ENCODE measurements at regions not wholly inside any gene's neighbourhood (a gene's known extent, or its start where the extent isn't known, plus 50 kb on each side); places are given as distances from the start of the nearest gene placed in this dataset.

DNA sequence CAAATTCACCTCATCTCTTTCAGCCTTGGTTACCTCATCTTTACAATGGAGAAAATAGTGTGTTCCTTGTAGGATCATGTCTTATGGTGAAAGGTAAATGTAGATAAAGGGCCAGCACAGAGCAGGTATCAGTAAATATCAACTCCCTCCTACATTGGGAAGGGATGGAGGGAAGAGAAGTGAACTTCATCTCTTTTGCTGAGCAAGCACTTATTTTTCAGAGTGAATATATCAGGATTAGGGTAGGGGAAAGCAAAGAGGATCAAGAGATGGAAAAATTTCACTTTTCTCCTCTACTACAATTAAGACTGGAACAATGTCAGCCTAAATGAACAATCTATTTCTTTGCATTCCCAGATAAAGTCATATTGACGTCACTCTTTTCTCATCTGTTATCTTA, 193.8 kb upstream of the JUN start:
- Mint-ChIP-seq H3K4me3 (ENCODE audit: unreplicated experiment) (no peak overlapping the region), H3K9me3 (ENCODE audit: unreplicated experiment) (no peaks in the 10 kb centered on the region), H3K27ac (ENCODE audit: unreplicated experiment) (no peak overlapping the region), H3K27me3 (ENCODE audit: unreplicated experiment) (peaks cover 2% of the 10 kb centered on the region), H3K4me1 (ENCODE audit: unreplicated experiment) (peaks cover 18% of the 10 kb centered on the region), H3K36me3 (ENCODE audit: low read depth, unreplicated experiment) (no peaks in the 10 kb centered on the region)
- no peak for TF ChIP-seq CTCF (IDR thresholded peaks at IDR 0.05; ENCODE audit: unreplicated experiment)
- no peak for DNase-seq (ENCODE audit: low spot score)

- peaks cover 2% of the 10 kb centered on the region for H3K27me3 Mint-ChIP-seq (ENCODE audit: unreplicated experiment)
- no peaks in the 10 kb centered on the region for H3K36me3 Mint-ChIP-seq (ENCODE audit: low read depth, unreplicated experiment)
- no peaks in the 10 kb centered on the region for H3K9me3 Mint-ChIP-seq (ENCODE audit: unreplicated experiment)
- DNase-seq (ENCODE audit: low spot score): no peak
- H3K27ac Mint-ChIP-seq (ENCODE audit: unreplicated experiment): no peak overlapping the region
- no peak for TF ChIP-seq CTCF (IDR thresholded peaks at IDR 0.05; ENCODE audit: unreplicated experiment)
- peaks cover 22% of the 10 kb centered on the region for H3K4me1 Mint-ChIP-seq (ENCODE audit: unreplicated experiment)
- no peak overlapping the region for H3K4me3 Mint-ChIP-seq (ENCODE audit: unreplicated experiment)
Observed at GRCh38 chr1:58978096-58978495, 194.2 kb upstream of the JUN start.

DNA sequence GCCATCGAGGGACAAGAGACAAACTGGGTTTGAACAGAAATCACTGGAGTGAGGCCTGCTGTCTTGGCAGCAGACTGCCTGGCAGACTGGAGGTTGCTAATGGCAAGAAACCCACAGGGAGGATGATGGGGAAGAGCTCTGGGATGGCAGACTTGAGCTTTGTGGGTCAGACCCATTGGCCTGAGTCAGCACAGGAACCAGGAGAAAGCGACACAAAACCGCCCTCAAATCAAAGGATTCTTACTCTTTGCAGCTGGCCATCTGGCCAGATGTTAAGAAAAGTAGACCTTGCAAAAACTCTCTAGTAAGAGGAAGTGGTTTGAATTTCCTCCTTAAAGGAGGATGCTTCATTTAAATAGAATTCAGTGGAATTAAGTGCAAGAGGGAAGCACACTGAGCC, 195.2 kb upstream of the JUN start:
- Mint-ChIP-seq H3K9me3 (ENCODE audit: unreplicated experiment) (no peaks in the 10 kb centered on the region), H3K36me3 (ENCODE audit: low read depth, unreplicated experiment) (no peaks in the 10 kb centered on the region), H3K27ac (ENCODE audit: unreplicated experiment) (no peak overlapping the region), H3K4me1 (ENCODE audit: unreplicated experiment) (peaks cover 22% of the 10 kb centered on the region), H3K4me3 (ENCODE audit: unreplicated experiment) (no peak overlapping the region), H3K27me3 (ENCODE audit: unreplicated experiment) (no peaks in the 10 kb centered on the region)
- DNase-seq (ENCODE audit: low spot score): no peak
- TF ChIP-seq CTCF (IDR thresholded peaks at IDR 0.05; ENCODE audit: unreplicated experiment): no peak

DNA sequence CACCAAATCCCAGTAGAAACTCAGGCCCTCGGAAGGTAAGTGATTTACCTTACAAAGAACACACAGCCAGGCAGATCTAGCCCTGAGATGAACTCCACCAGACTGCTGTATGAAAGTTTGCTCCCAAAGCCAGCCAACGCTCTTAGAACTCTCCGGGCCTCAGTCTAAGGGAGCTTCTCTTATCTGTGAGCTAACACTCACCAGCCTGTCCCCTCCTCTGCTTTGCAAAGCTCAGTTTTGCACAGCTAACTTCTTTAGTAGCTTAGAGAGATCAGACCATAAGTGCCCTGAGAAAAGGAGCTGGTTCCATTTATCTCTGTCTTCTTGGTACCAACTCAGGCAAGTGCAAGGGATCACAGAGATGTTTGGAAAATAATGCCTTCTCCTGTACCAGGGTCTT, 195.8 kb upstream of the JUN start:
- no peaks in the 10 kb centered on the region for H3K36me3 Mint-ChIP-seq (ENCODE audit: low read depth, unreplicated experiment)
- H3K4me3 Mint-ChIP-seq (ENCODE audit: unreplicated experiment): no peak overlapping the region
- DNase-seq (ENCODE audit: low spot score): no peak
- peaks cover 22% of the 10 kb centered on the region for H3K4me1 Mint-ChIP-seq (ENCODE audit: unreplicated experiment)
- no peaks in the 10 kb centered on the region for H3K27me3 Mint-ChIP-seq (ENCODE audit: unreplicated experiment)
- TF ChIP-seq CTCF (IDR thresholded peaks at IDR 0.05; ENCODE audit: unreplicated experiment): no peak
- H3K9me3 Mint-ChIP-seq (ENCODE audit: unreplicated experiment): no peaks in the 10 kb centered on the region
- no peak overlapping the region for H3K27ac Mint-ChIP-seq (ENCODE audit: unreplicated experiment)

GRCh38 chr1:58981392-58981791, 197.5 kb upstream of the JUN start:
- Mint-ChIP-seq H3K36me3 (ENCODE audit: low read depth, unreplicated experiment) (no peaks in the 10 kb centered on the region), H3K27ac (ENCODE audit: unreplicated experiment) (no peak overlapping the region), H3K9me3 (ENCODE audit: unreplicated experiment) (no peaks in the 10 kb centered on the region), H3K27me3 (ENCODE audit: unreplicated experiment) (no peaks in the 10 kb centered on the region), H3K4me1 (ENCODE audit: unreplicated experiment) (peaks cover 22% of the 10 kb centered on the region), H3K4me3 (ENCODE audit: unreplicated experiment) (no peak overlapping the region)
- no peak for DNase-seq (ENCODE audit: low spot score)
- TF ChIP-seq CTCF (IDR thresholded peaks at IDR 0.05; ENCODE audit: unreplicated experiment): no peak

Measured in endothelial cell (in vitro differentiated cells).